ENCODE measurements at regions not wholly inside any gene's neighbourhood (a gene's known extent, or its start where the extent isn't known, plus 50 kb on each side); places are given as distances from the start of the nearest gene placed in this dataset.

GRCh38 chr3:177733936-177734335 lies 536.7 kb upstream of the TBL1XR1 start:
- peaks cover 2% of the 10 kb centered on the region for H3K36me3 ChIP-seq (ENCODE audit: insufficient read depth)
- no peaks in the 10 kb centered on the region for H3K4me1 ChIP-seq (ENCODE audit: insufficient read depth)
- 95% methylated on average over 2 of the region's 2 CpGs for WGBS
- no peak overlapping the region for H3K4me3 ChIP-seq (ENCODE audit: low read depth, low read length)
- no peak for DNase-seq (ENCODE audit: extremely low spot score)
- H3K27ac ChIP-seq (ENCODE audit: low read depth), result no peak overlapping the region

- Histone ChIP-seq H3K27ac (ENCODE audit: low read depth) (no peak overlapping the region), H3K4me1 (ENCODE audit: insufficient read depth) (no peaks in the 10 kb centered on the region), H3K4me3 (ENCODE audit: low read depth, low read length) (no peak overlapping the region), H3K36me3 (ENCODE audit: insufficient read depth) (peaks cover 2% of the 10 kb centered on the region)
- WGBS, result 73% methylated on average over 2 of the region's 2 CpGs
- no peak for DNase-seq (ENCODE audit: extremely low spot score)
These were observed 538.1 kb upstream of the TBL1XR1 start for GRCh38 chr3:177735431-177735830.

- Histone ChIP-seq H3K36me3 (ENCODE audit: insufficient read depth) (peaks cover 2% of the 10 kb centered on the region), H3K4me1 (ENCODE audit: insufficient read depth) (no peaks in the 10 kb centered on the region), H3K27ac (ENCODE audit: low read depth) (no peak overlapping the region), H3K4me3 (ENCODE audit: low read depth, low read length) (no peak overlapping the region)
- 97% methylated on average over 5 of the region's 5 CpGs for WGBS
- no peak for DNase-seq (ENCODE audit: extremely low spot score)
These were observed 542.2 kb upstream of the TBL1XR1 start for GRCh38 chr3:177739461-177739860.

- no peak overlapping the region for H3K27ac ChIP-seq (ENCODE audit: low read depth)
- H3K4me3 ChIP-seq (ENCODE audit: low read depth, low read length), result no peak overlapping the region
- no peaks in the 10 kb centered on the region for H3K4me1 ChIP-seq (ENCODE audit: insufficient read depth)
- no peak for DNase-seq (ENCODE audit: extremely low spot score)
- H3K36me3 ChIP-seq (ENCODE audit: insufficient read depth), result peaks cover 2% of the 10 kb centered on the region
- 50% methylated on average over 3 of the region's 3 CpGs for WGBS
These were observed 543.0 kb upstream of the TBL1XR1 start for GRCh38 chr3:177740254-177740653.

GRCh38 chr3:177742273-177742672 lies 545.0 kb upstream of the TBL1XR1 start:
- no peak for DNase-seq (ENCODE audit: extremely low spot score)
- Histone ChIP-seq H3K36me3 (ENCODE audit: insufficient read depth) (no peaks in the 10 kb centered on the region), H3K4me3 (ENCODE audit: low read depth, low read length) (no peak overlapping the region), H3K4me1 (ENCODE audit: insufficient read depth) (no peaks in the 10 kb centered on the region), H3K27ac (ENCODE audit: low read depth) (no peak overlapping the region)
- WGBS, result 91% methylated on average over 4 of the region's 4 CpGs

- no peak overlapping the region for H3K27ac ChIP-seq (ENCODE audit: low read depth)
- H3K4me1 ChIP-seq (ENCODE audit: insufficient read depth), result no peaks in the 10 kb centered on the region
- DNase-seq (ENCODE audit: extremely low spot score), result no peak
- no peaks in the 10 kb centered on the region for H3K36me3 ChIP-seq (ENCODE audit: insufficient read depth)
- WGBS, result 82% methylated on average over 3 of the region's 3 CpGs
- no peak overlapping the region for H3K4me3 ChIP-seq (ENCODE audit: low read depth, low read length)
These were observed 546.0 kb upstream of the TBL1XR1 start for GRCh38 chr3:177743173-177743890.

- Histone ChIP-seq H3K36me3 (ENCODE audit: insufficient read depth) (no peaks in the 10 kb centered on the region), H3K4me1 (ENCODE audit: insufficient read depth) (peaks cover 3% of the 10 kb centered on the region), H3K4me3 (ENCODE audit: low read depth, low read length) (no peak overlapping the region), H3K27ac (ENCODE audit: low read depth) (no peak overlapping the region)
- no peak for DNase-seq (ENCODE audit: extremely low spot score)
- 77% methylated on average over 6 of the region's 6 CpGs for WGBS
These were observed 547.8 kb upstream of the TBL1XR1 start for GRCh38 chr3:177744873-177745606.

GRCh38 chr3:177745607-177746005 lies 548.3 kb upstream of the TBL1XR1 start:
- 71% methylated on average over 3 of the region's 3 CpGs for WGBS
- Histone ChIP-seq H3K36me3 (ENCODE audit: insufficient read depth) (no peaks in the 10 kb centered on the region), H3K4me3 (ENCODE audit: low read depth, low read length) (no peak overlapping the region), H3K27ac (ENCODE audit: low read depth) (no peak overlapping the region), H3K4me1 (ENCODE audit: insufficient read depth) (peaks cover 3% of the 10 kb centered on the region)
- no peak for DNase-seq (ENCODE audit: extremely low spot score)

GRCh38 chr3:177746337-177746933 lies 549.2 kb upstream of the TBL1XR1 start:
- no peak for DNase-seq (ENCODE audit: extremely low spot score)
- WGBS, result 70% methylated on average over 3 of the region's 3 CpGs
- H3K4me1 ChIP-seq (ENCODE audit: insufficient read depth), result peaks cover 3% of the 10 kb centered on the region
- H3K4me3 ChIP-seq (ENCODE audit: low read depth, low read length), result no peak overlapping the region
- no peak overlapping the region for H3K27ac ChIP-seq (ENCODE audit: low read depth)
- no peaks in the 10 kb centered on the region for H3K36me3 ChIP-seq (ENCODE audit: insufficient read depth)

- Histone ChIP-seq H3K27ac (ENCODE audit: low read depth) (no peak overlapping the region), H3K4me3 (ENCODE audit: low read depth, low read length) (no peak overlapping the region), H3K4me1 (ENCODE audit: insufficient read depth) (peaks cover 3% of the 10 kb centered on the region), H3K36me3 (ENCODE audit: insufficient read depth) (no peaks in the 10 kb centered on the region)
- 94% methylated on average over 1 of the region's 1 CpG for WGBS
- DNase-seq (ENCODE audit: extremely low spot score), result no peak
These were observed 552.6 kb upstream of the TBL1XR1 start for GRCh38 chr3:177749836-177750235.

GRCh38 chr3:177750436-177750835 lies 553.2 kb upstream of the TBL1XR1 start:
- Histone ChIP-seq H3K4me3 (ENCODE audit: low read depth, low read length) (no peak overlapping the region), H3K27ac (ENCODE audit: low read depth) (no peak overlapping the region), H3K4me1 (ENCODE audit: insufficient read depth) (peaks cover 3% of the 10 kb centered on the region), H3K36me3 (ENCODE audit: insufficient read depth) (no peaks in the 10 kb centered on the region)
- no peak for DNase-seq (ENCODE audit: extremely low spot score)
- 97% methylated on average over 1 of the region's 1 CpG for WGBS

- H3K36me3 ChIP-seq (ENCODE audit: insufficient read depth), result no peaks in the 10 kb centered on the region
- H3K4me1 ChIP-seq (ENCODE audit: insufficient read depth), result peaks cover 3% of the 10 kb centered on the region
- H3K27ac ChIP-seq (ENCODE audit: low read depth), result no peak overlapping the region
- WGBS, result 67% methylated on average over 4 of the region's 4 CpGs
- DNase-seq (ENCODE audit: extremely low spot score), result no peak
- no peak overlapping the region for H3K4me3 ChIP-seq (ENCODE audit: low read depth, low read length)
These were observed 554.5 kb upstream of the TBL1XR1 start for GRCh38 chr3:177751770-177752169.

- 84% methylated on average over 3 of the region's 3 CpGs for WGBS
These were observed 555.5 kb upstream of the TBL1XR1 start for GRCh38 chr3:177752831-177753230.

More at GRCh38 chr3:177752831-177753230, 555.5 kb upstream of the TBL1XR1 start:
- no peak for DNase-seq (ENCODE audit: extremely low spot score)
- Histone ChIP-seq H3K36me3 (ENCODE audit: insufficient read depth) (no peaks in the 10 kb centered on the region), H3K27ac (ENCODE audit: low read depth) (no peak overlapping the region), H3K4me1 (ENCODE audit: insufficient read depth) (peaks cover 3% of the 10 kb centered on the region), H3K4me3 (ENCODE audit: low read depth, low read length) (no peak overlapping the region)

Data from urinary bladder (tissue), 3 donors.